ENCODE measurements at regions not wholly inside any gene's neighbourhood (a gene's known extent, or its start where the extent isn't known, plus 50 kb on each side); places are given as distances from the start of the nearest gene placed in this dataset.

GRCh38 chr6:3535033-3535775, 78.4 kb upstream of the SLC22A23 start:
- no peak overlapping the region for H3K4me2 ChIP-seq (ENCODE audit: control insufficient read depth, insufficient read depth)
- RAD21 ChIA-PET (ENCODE audit: unreplicated experiment), result no interaction called here
- no peaks in the 10 kb centered on the region for H3K79me2 ChIP-seq (ENCODE audit: control insufficient read depth, insufficient read depth, low read length)
- WGBS (ENCODE audit: insufficient coverage, insufficient replicate concordance, low lambda C conversion rate, missing lambda C conversion rate), result 52% methylated on average over 4 of the region's 4 CpGs
- no peaks in the 10 kb centered on the region for H3K4me1 ChIP-seq (ENCODE audit: control insufficient read depth, insufficient read depth, low read length)
- CTCF ChIA-PET, result no interaction called here
- H3K9ac ChIP-seq (ENCODE audit: control insufficient read depth, insufficient read depth, low read length), result no peak overlapping the region
- peaks cover 4 to 9% of the 10 kb centered on the region in 2 experiments; a peak in 3 of 4 replicates for H3K27me3 ChIP-seq (replicated peaks in 1 of 2; ENCODE audit: control insufficient read depth in 2 of 2, insufficient read depth in 2 of 2, low read length in 1 of 2)
- no peak for TF ChIP-seq BCL11A (IDR thresholded peaks at IDR 0.05; ENCODE audit: low read depth, low read length)
- TF ChIP-seq ZNF622 (IDR thresholded peaks at IDR 0.05), result no peak
- no peak for TF ChIP-seq SREBF2 (IDR thresholded peaks at IDR 0.05; ENCODE audit: low read length)
- no peak for TF ChIP-seq CHD1 (IDR thresholded peaks at IDR 0.05; ENCODE audit: low read depth, low read length)
- no peak for TF ChIP-seq NFYA (IDR thresholded peaks at IDR 0.05; ENCODE audit: borderline replicate concordance, low read depth, low read length)
- TF ChIP-seq ZSCAN29 (IDR thresholded peaks at IDR 0.05), result no peak
- no peak for TF ChIP-seq BHLHE40 (IDR thresholded peaks at IDR 0.05; ENCODE audit: borderline replicate concordance in 1 of 2, low read depth in 2 of 2, low read length in 1 of 2)
- TF ChIP-seq ZNF384 (IDR thresholded peaks at IDR 0.05; ENCODE audit: borderline replicate concordance, low read depth, low read length), result no peak
- TF ChIP-seq, protein P1, sequence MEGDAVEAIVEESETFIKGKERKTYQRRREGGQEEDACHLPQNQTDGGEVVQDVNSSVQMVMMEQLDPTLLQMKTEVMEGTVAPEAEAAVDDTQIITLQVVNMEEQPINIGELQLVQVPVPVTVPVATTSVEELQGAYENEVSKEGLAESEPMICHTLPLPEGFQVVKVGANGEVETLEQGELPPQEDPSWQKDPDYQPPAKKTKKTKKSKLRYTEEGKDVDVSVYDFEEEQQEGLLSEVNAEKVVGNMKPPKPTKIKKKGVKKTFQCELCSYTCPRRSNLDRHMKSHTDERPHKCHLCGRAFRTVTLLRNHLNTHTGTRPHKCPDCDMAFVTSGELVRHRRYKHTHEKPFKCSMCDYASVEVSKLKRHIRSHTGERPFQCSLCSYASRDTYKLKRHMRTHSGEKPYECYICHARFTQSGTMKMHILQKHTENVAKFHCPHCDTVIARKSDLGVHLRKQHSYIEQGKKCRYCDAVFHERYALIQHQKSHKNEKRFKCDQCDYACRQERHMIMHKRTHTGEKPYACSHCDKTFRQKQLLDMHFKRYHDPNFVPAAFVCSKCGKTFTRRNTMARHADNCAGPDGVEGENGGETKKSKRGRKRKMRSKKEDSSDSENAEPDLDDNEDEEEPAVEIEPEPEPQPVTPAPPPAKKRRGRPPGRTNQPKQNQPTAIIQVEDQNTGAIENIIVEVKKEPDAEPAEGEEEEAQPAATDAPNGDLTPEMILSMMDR (IDR thresholded peaks at IDR 0.05 in 2 of 3, conservative IDR thresholded peaks at IDR 0.05 in 1 of 3; ENCODE audit: control insufficient read depth in 2 of 3, extremely low read depth in 1 of 3, insufficient read depth in 1 of 3, low read depth in 3 of 3, low read length in 3 of 3), result no peak
- no peak for TF ChIP-seq IKZF2 (IDR thresholded peaks at IDR 0.05)
- no peak for TF ChIP-seq FOXM1 (IDR thresholded peaks at IDR 0.05; ENCODE audit: low read depth, low read length)
- TF ChIP-seq ZNF24 (IDR thresholded peaks at IDR 0.05), result no peak
- TF ChIP-seq, protein P2, sequence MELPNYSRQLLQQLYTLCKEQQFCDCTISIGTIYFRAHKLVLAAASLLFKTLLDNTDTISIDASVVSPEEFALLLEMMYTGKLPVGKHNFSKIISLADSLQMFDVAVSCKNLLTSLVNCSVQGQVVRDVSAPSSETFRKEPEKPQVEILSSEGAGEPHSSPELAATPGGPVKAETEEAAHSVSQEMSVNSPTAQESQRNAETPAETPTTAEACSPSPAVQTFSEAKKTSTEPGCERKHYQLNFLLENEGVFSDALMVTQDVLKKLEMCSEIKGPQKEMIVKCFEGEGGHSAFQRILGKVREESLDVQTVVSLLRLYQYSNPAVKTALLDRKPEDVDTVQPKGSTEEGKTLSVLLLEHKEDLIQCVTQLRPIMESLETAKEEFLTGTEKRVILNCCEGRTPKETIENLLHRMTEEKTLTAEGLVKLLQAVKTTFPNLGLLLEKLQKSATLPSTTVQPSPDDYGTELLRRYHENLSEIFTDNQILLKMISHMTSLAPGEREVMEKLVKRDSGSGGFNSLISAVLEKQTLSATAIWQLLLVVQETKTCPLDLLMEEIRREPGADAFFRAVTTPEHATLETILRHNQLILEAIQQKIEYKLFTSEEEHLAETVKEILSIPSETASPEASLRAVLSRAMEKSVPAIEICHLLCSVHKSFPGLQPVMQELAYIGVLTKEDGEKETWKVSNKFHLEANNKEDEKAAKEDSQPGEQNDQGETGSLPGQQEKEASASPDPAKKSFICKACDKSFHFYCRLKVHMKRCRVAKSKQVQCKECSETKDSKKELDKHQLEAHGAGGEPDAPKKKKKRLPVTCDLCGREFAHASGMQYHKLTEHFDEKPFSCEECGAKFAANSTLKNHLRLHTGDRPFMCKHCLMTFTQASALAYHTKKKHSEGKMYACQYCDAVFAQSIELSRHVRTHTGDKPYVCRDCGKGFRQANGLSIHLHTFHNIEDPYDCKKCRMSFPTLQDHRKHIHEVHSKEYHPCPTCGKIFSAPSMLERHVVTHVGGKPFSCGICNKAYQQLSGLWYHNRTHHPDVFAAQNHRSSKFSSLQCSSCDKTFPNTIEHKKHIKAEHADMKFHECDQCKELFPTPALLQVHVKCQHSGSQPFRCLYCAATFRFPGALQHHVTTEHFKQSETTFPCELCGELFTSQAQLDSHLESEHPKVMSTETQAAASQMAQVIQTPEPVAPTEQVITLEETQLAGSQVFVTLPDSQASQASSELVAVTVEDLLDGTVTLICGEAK (IDR thresholded peaks at IDR 0.05; ENCODE audit: borderline replicate concordance), result no peak
- no peak for TF ChIP-seq MTA3 (IDR thresholded peaks at IDR 0.05; ENCODE audit: borderline replicate concordance, low read length)
- no peaks in the 10 kb centered on the region for H3K36me3 ChIP-seq (ENCODE audit: control insufficient read depth in 2 of 2, insufficient read depth in 2 of 2, low read length in 1 of 2)
- H3K27ac ChIP-seq (ENCODE audit: control insufficient read depth, insufficient read depth), result no peak overlapping the region
- BruUV-seq (replicated peaks), result no TSS peak
- in situ Hi-C loops (cut with MboI) (no loop called here), intact Hi-C loops (cut with micrococcal nuclease; ENCODE audit: unreplicated experiment) (no loop called here)
- no peak overlapping the region for H2AFZ ChIP-seq (ENCODE audit: control insufficient read depth, low read depth, low read length)
- DNase-seq (ENCODE audit: low read depth, low spot score) (no peak), FAIRE-seq (no peak), ATAC-seq (no peak)
- H3K9me3 ChIP-seq (replicated peaks; ENCODE audit: control insufficient read depth, insufficient read depth, low read length), result no peaks in the 10 kb centered on the region
- SMC1A ChIA-PET (ENCODE audit: uncharacterized antibody, unreplicated experiment), result no interaction called here
- H3K4me3 ChIP-seq, result no peak overlapping the region
- no peaks in the 10 kb centered on the region for H4K20me1 ChIP-seq (ENCODE audit: control insufficient read depth, insufficient read depth)
- POLR2A ChIA-PET, result no interaction called here

Measured in GM12878 (cell line).